MCF 10A (cell line): ENCODE measurements at regions not wholly inside any gene's neighbourhood (a gene's known extent, or its start where the extent isn't known, plus 50 kb on each side); places are given as distances from the start of the nearest gene placed in this dataset.

Source experiments
- BruUV-seq: library from RNA; stranded (reverse); fragments of 400-500 nt; replicated peaks from 2 replicates; lab custom pipeline; 2021; lab: Mats Ljungman, UMichigan
- CTCF ChIA-PET: fragments of 300-600 bp; sonication (Branson Sonifier 250); formaldehyde crosslinking; extraction: SDS; loops from one replicate; lab custom pipeline; 2021; ENCODE audit warnings: antibody characterized with exemption, inconsistent platforms; lab: Yijun Ruan, JAX
- POLR2A ChIA-PET: fragments of 300-600, 350-650 bp; sonication (Branson Sonifier 250); formaldehyde crosslinking; extraction: SDS; loops from one replicate; lab custom pipeline; 2020; ENCODE audit warnings: antibody characterized with exemption, inconsistent platforms; lab: Yijun Ruan, JAX
- DNase-seq: peaks from one replicate; pipeline ENCODE4 v3.0.0-alpha.2; 2018; ENCODE audit not compliant: unreplicated experiment
- H3K27ac Mint-ChIP-seq: one replicate; pipeline ENCODE4 v1.8.0; 2022; ENCODE audit warnings: mild to moderate bottlenecking, low read depth, mixed read lengths; ENCODE audit not compliant: unreplicated experiment
- H3K27me3 Mint-ChIP-seq: one replicate; pipeline ENCODE4 v1.8.0; 2022; ENCODE audit warnings: mixed read lengths; ENCODE audit not compliant: insufficient read depth, unreplicated experiment
- H3K36me3 Mint-ChIP-seq: one replicate; pipeline ENCODE4 v1.8.0; 2022; ENCODE audit warnings: mild to moderate bottlenecking, moderate library complexity, mixed read lengths; ENCODE audit not compliant: insufficient read depth, unreplicated experiment
- H3K4me1 Mint-ChIP-seq: one replicate; pipeline ENCODE4 v1.8.0; 2022; ENCODE audit warnings: mixed read lengths; ENCODE audit not compliant: insufficient read depth, unreplicated experiment
- H3K4me3 Mint-ChIP-seq: one replicate; pipeline ENCODE4 v1.8.0; 2022; ENCODE audit warnings: mild to moderate bottlenecking, moderate library complexity, mixed read lengths; ENCODE audit not compliant: unreplicated experiment
- H3K9me3 Mint-ChIP-seq: one replicate; pipeline ENCODE4 v1.8.0; 2022; ENCODE audit warnings: mixed read lengths; ENCODE audit not compliant: unreplicated experiment
- intact Hi-C: fragments of 100-400 bp; cut with micrococcal nuclease; formaldehyde crosslinking; loops from 2 replicates; pipeline ENCODE4 v1.14.1; 2022
- TF ChIP-seq, protein P1 (sequence below): fragments of 200-600 bp; IDR thresholded peaks from one replicate; pipeline ENCODE4 v1.8.0; 2022; ENCODE audit warnings: antibody characterized with exemption, mild to moderate bottlenecking; ENCODE audit not compliant: unreplicated experiment

DNA sequence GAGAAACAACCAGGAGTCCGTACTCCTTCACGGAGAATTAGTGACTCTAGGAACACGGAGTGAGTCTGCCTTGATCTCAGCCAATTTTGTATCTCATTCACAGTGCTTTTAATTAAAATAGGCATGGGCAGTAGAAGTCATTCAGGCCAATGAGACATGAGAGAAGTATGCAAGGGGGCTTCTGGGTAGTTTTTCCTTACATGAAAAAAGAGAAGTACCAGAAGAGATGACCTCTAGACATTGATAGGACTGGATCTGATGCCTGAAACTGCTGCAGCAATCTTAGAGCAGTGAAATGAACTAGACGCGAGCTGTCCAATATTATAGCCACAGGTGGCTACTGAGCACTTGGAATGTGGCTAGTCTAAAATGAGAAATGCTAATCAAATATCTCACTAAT is 187.7 kb upstream of the TLE4 start:
- Mint-ChIP-seq H3K4me3 (no peak overlapping the region), H3K9me3 (peaks cover 7% of the 10 kb centered on the region), H3K27me3 (no peaks in the 10 kb centered on the region), H3K36me3 (no peaks in the 10 kb centered on the region), H3K27ac (peak overlapping the region; percentile 94), H3K4me1 (peaks cover 37% of the 10 kb centered on the region)
- intact Hi-C loops, result no loop called here
- BruUV-seq, result no TSS peak
- ChIA-PET POLR2A (interaction anchor here (0.9 to 1.1 kb wide), 4 partner anchors 11 to 219 kb away, joined by 3 to 5 read pairs (median 4); partner anchors contain the start of gene TLE4), CTCF (interaction anchor here (0.6 kb wide), 1 partner anchor 201 kb away, joined by 3 read pairs; no protein-coding TSS in a partner anchor)
- DNase-seq, result no peak
- TF ChIP-seq, protein P1, sequence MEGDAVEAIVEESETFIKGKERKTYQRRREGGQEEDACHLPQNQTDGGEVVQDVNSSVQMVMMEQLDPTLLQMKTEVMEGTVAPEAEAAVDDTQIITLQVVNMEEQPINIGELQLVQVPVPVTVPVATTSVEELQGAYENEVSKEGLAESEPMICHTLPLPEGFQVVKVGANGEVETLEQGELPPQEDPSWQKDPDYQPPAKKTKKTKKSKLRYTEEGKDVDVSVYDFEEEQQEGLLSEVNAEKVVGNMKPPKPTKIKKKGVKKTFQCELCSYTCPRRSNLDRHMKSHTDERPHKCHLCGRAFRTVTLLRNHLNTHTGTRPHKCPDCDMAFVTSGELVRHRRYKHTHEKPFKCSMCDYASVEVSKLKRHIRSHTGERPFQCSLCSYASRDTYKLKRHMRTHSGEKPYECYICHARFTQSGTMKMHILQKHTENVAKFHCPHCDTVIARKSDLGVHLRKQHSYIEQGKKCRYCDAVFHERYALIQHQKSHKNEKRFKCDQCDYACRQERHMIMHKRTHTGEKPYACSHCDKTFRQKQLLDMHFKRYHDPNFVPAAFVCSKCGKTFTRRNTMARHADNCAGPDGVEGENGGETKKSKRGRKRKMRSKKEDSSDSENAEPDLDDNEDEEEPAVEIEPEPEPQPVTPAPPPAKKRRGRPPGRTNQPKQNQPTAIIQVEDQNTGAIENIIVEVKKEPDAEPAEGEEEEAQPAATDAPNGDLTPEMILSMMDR, result no peak

DNA sequence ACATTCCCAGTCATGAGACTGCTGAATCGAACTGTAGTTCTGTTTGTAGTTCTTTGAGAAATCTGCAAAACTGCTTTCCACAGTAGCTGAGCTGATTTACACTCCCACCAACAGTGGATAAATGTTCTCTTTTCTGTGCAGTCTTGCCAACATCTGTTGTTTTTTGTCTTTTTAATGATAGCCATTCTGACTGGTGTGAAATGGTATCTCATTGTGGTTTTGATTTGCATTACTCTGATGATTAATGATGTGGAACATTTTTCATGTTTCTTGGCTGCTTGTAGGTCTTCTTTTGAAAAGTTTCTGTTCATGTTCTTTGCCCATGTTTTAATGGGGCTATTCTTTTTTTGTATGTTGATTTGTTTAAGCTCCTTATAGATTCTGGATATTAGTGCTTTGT is 187.3 kb upstream of the TLE4 start:
- H3K4me3 Mint-ChIP-seq, result no peak overlapping the region
- H3K4me1 Mint-ChIP-seq, result peaks cover 37% of the 10 kb centered on the region
- intact Hi-C loops, result no loop called here
- TF ChIP-seq, protein P1, result no peak
- H3K36me3 Mint-ChIP-seq, result no peaks in the 10 kb centered on the region
- H3K27me3 Mint-ChIP-seq, result no peaks in the 10 kb centered on the region
- no TSS peak for BruUV-seq
- H3K9me3 Mint-ChIP-seq, result peaks cover 7% of the 10 kb centered on the region
- CTCF ChIA-PET, result interaction anchor here (0.6 kb wide), 1 partner anchor 201 kb away, joined by 3 read pairs; no protein-coding TSS in a partner anchor
- H3K27ac Mint-ChIP-seq, result peak overlapping the region; percentile 94
- DNase-seq, result no peak
- POLR2A ChIA-PET, result interaction anchor here (0.9 to 1.1 kb wide), 4 partner anchors 11 to 220 kb away, joined by 3 to 5 read pairs (median 4); partner anchors contain the start of gene TLE4

DNA sequence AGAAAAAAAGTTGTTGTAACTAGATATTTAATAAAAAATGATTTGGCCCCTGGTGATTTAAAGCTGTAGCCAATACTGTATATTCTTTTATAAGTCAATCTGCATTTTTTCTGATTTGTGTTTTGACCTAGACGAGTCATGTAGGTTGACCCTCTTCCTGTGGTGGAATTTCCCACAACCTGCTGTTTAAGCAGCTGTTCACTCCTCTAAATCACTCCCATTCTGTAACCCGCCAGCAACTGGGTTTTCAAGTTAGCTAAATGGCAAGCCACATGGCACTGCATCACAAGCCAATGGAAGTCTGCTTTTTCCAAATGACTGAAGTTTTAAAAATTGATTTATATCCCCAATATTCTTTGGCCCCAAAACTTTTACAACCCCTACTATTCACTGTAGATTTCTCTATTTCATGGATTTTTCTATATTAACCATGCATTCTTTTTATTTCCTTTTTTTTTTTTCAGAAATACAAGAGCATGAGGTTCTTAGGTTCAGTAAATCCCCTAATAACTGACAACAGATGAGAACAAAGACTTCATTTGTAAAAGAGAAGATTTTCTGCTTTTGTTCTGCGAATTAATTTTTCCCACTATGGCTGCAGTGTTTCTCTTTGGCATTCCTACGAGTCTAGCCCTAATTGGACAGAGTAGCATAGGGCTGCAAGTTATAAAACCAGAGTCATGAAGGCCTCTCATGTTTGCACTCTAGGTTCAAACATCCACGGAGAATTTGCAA is 184.5 kb upstream of the TLE4 start:
- DNase-seq, result no peak
- ChIA-PET POLR2A (interaction anchor here (0.6 kb wide), 1 partner anchor 24 kb away, joined by 3 read pairs; no protein-coding TSS in a partner anchor), CTCF (no interaction called here)
- Mint-ChIP-seq H3K36me3 (no peaks in the 10 kb centered on the region), H3K4me1 (peaks cover 32% of the 10 kb centered on the region), H3K27ac (no peak overlapping the region), H3K9me3 (peaks cover 7% of the 10 kb centered on the region), H3K27me3 (no peaks in the 10 kb centered on the region), H3K4me3 (no peak overlapping the region)
- TF ChIP-seq, protein P1, result no peak
- BruUV-seq, result no TSS peak
- intact Hi-C loops, result no loop called here

DNA sequence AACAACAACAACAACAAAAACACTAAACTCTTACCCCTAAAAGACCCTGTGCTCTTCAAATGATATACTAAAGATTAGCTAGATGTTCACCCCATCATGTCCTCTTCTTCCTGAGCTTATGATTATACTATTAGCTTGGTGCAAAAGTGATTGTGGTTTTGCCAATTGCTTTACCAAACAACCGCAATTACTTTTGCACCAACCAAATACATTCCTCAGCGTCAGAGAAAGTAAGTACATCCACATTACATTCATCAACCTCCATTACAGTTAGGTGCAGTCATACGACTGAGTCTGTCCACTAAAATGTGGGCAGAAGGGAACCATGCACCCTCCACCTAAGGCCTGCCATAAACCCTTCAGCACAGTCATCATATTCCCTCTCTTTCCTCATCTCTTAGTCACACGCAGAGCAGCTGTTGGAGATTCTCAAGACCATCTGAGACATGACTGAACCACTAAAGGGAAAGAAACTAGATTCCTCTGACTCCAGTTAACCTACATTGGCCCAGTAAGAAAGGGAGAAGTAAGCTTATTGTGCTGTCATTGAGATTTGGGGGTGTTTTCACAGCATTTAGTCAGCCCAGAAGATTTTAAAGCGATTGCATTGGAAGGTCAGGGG is 181.6 kb upstream of the TLE4 start:
- Mint-ChIP-seq H3K27me3 (no peaks in the 10 kb centered on the region), H3K27ac (no peak overlapping the region), H3K9me3 (no peaks in the 10 kb centered on the region), H3K4me3 (no peak overlapping the region), H3K36me3 (no peaks in the 10 kb centered on the region), H3K4me1 (peaks cover 5% of the 10 kb centered on the region)
- TF ChIP-seq, protein P1, result no peak
- peak; percentile 14 for DNase-seq
- no TSS peak for BruUV-seq
- CTCF ChIA-PET, result interaction anchor here (0.6 to 1.7 kb wide), 3 partner anchors 10 to 261 kb away, joined by 3 to 5 read pairs (median 5); no protein-coding TSS in a partner anchor
- POLR2A ChIA-PET, result interaction anchor here (1.7 kb wide), 1 partner anchor 21 kb away, joined by 5 read pairs; no protein-coding TSS in a partner anchor
- intact Hi-C loops, result no loop called here
